ENCODE measurements at regions not wholly inside any gene's neighbourhood (a gene's known extent, or its start where the extent isn't known, plus 50 kb on each side); places are given as distances from the start of the nearest gene placed in this dataset.

GRCh38 chr1:204751480-204751879, 65.9 kb upstream of the LRRN2 start (continued):
- TF ChIP-seq, protein P1, sequence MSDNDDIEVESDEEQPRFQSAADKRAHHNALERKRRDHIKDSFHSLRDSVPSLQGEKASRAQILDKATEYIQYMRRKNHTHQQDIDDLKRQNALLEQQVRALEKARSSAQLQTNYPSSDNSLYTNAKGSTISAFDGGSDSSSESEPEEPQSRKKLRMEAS (IDR thresholded peaks at IDR 0.05) = no peak
- no peak for TF ChIP-seq FOXA2 (IDR thresholded peaks at IDR 0.05)

DNA sequence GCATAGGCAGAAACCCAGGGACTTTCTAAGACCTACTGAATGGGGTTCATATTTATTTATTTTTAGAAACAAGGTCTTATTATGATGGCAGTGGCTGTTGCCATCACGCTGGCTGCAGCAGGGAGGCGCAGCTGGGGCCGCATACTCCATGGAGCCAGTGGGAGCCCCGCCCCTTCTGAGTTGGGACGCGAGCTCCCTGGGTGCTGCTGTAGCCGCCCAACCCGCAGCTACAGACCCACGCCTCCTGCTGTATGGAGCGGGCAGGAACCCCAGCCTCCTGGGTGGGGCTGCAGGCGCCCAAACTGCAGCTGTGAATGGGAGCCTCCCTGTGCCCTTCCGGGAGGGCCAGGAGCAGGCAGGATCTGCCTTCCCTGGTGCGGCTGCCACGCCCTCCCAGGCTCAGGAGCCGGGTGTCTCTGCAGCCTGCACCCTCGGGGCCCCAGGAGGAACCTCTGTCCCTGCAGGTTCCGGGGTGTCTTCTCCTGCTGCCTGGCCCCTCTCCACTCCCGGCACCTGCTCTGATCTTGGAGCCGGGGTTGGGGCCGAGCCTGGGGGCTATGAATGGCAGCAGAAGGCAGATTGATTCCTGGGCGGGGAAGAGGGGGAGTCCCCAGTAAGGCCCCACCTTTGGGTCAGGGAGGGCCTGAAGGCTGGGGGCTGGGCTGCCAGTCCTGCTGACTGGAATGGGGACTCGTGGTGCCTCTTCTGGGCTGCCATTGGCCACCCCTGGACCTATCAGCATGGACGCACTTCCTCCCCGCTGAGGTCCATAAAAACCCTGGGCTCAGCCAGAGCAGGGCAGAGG, 66.5 kb upstream of the LRRN2 start:
- H3K36me3 ChIP-seq (ENCODE audit: control insufficient read depth in 4 of 4, insufficient read depth in 3 of 4, low read depth in 1 of 4, low read length in 3 of 4) = no peaks in the 10 kb centered on the region
- no peaks in the 10 kb centered on the region for H3K4me1 ChIP-seq (ENCODE audit: control insufficient read depth in 4 of 4, insufficient read depth in 4 of 4, low read length in 3 of 4)
- H3K9ac ChIP-seq (ENCODE audit: low read depth in 1 of 2, low read length in 2 of 2) = no peak overlapping the region
- no peak for DNase-seq (ENCODE audit: low spot score)
- H3K27me3 ChIP-seq (ENCODE audit: control insufficient read depth in 4 of 4, insufficient read depth in 4 of 4, low read length in 3 of 4) = peaks cover 0 to 4% (median 0%) of the 10 kb centered on the region in 4 donors
- 85% methylated on average over 24 of the region's 24 CpGs for WGBS
- no peak overlapping the region for H3K4me3 ChIP-seq (ENCODE audit: low read depth in 1 of 3, low read length in 3 of 3)
- H3K9me3 ChIP-seq (ENCODE audit: control insufficient read depth in 4 of 4, low read length in 3 of 4) = no peaks in the 10 kb centered on the region
- no peak overlapping the region for H3K27ac ChIP-seq (ENCODE audit: low read depth in 1 of 2, low read length in 2 of 2)
- TF ChIP-seq REST (IDR thresholded peaks at IDR 0.05) (no peak), HNF4G (IDR thresholded peaks at IDR 0.05) (no peak), RXRA (IDR thresholded peaks at IDR 0.05) (no peak), SP1 (IDR thresholded peaks at IDR 0.05) (no peak), FOXA1 (IDR thresholded peaks at IDR 0.05) (no peak), TAF1 (conservative IDR thresholded peaks at IDR 0.05) (no peak), EGR1 (IDR thresholded peaks at IDR 0.05; ENCODE audit: low read depth in 2 of 2) (no peak), NR2F2 (IDR thresholded peaks at IDR 0.05) (no peak), FOXA2 (IDR thresholded peaks at IDR 0.05) (no peak), YY1 (IDR thresholded peaks at IDR 0.05) (no peak), JUND (IDR thresholded peaks at IDR 0.05) (no peak), HNF4A (conservative IDR thresholded peaks at IDR 0.05) (no peak)
- TF ChIP-seq, protein P2, sequence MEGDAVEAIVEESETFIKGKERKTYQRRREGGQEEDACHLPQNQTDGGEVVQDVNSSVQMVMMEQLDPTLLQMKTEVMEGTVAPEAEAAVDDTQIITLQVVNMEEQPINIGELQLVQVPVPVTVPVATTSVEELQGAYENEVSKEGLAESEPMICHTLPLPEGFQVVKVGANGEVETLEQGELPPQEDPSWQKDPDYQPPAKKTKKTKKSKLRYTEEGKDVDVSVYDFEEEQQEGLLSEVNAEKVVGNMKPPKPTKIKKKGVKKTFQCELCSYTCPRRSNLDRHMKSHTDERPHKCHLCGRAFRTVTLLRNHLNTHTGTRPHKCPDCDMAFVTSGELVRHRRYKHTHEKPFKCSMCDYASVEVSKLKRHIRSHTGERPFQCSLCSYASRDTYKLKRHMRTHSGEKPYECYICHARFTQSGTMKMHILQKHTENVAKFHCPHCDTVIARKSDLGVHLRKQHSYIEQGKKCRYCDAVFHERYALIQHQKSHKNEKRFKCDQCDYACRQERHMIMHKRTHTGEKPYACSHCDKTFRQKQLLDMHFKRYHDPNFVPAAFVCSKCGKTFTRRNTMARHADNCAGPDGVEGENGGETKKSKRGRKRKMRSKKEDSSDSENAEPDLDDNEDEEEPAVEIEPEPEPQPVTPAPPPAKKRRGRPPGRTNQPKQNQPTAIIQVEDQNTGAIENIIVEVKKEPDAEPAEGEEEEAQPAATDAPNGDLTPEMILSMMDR (IDR thresholded peaks at IDR 0.05; ENCODE audit: low read depth, low read length, missing input control) = no peak
- TF ChIP-seq, protein P1 (IDR thresholded peaks at IDR 0.05) = no peak
- TF ChIP-seq, protein P3, sequence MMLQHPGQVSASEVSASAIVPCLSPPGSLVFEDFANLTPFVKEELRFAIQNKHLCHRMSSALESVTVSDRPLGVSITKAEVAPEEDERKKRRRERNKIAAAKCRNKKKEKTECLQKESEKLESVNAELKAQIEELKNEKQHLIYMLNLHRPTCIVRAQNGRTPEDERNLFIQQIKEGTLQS (IDR thresholded peaks at IDR 0.05) = no peak

- Histone ChIP-seq H3K36me3 (ENCODE audit: control insufficient read depth in 4 of 4, insufficient read depth in 3 of 4, low read depth in 1 of 4, low read length in 3 of 4) (no peaks in the 10 kb centered on the region), H3K4me3 (ENCODE audit: low read depth in 1 of 3, low read length in 3 of 3) (no peak overlapping the region), H3K27ac (ENCODE audit: low read depth in 1 of 2, low read length in 2 of 2) (no peak overlapping the region), H3K9me3 (ENCODE audit: control insufficient read depth in 4 of 4, low read length in 3 of 4) (no peaks in the 10 kb centered on the region), H3K27me3 (ENCODE audit: control insufficient read depth in 4 of 4, insufficient read depth in 4 of 4, low read length in 3 of 4) (peaks cover 0 to 4% (median 0%) of the 10 kb centered on the region in 4 donors), H3K9ac (ENCODE audit: low read depth in 1 of 2, low read length in 2 of 2) (no peak overlapping the region), H3K4me1 (ENCODE audit: control insufficient read depth in 4 of 4, insufficient read depth in 4 of 4, low read length in 3 of 4) (no peaks in the 10 kb centered on the region)
- no peak for DNase-seq (ENCODE audit: low spot score)
- 87% methylated on average over 6 of the region's 6 CpGs for WGBS
- TF ChIP-seq RAD21 (IDR thresholded peaks at IDR 0.05) (no peak), SP1 (IDR thresholded peaks at IDR 0.05) (no peak), YY1 (IDR thresholded peaks at IDR 0.05) (no peak), ZBTB33 (IDR thresholded peaks at IDR 0.05) (no peak), HNF4A (conservative IDR thresholded peaks at IDR 0.05) (no peak), NR2F2 (IDR thresholded peaks at IDR 0.05) (no peak), TAF1 (conservative IDR thresholded peaks at IDR 0.05) (no peak), HNF4G (IDR thresholded peaks at IDR 0.05) (no peak), FOXA2 (IDR thresholded peaks at IDR 0.05) (no peak), GABPA (IDR thresholded peaks at IDR 0.05 in 1 of 2, conservative IDR thresholded peaks at IDR 0.05 in 1 of 2) (no peak), FOXA1 (IDR thresholded peaks at IDR 0.05) (no peak), JUND (IDR thresholded peaks at IDR 0.05) (no peak)
- TF ChIP-seq, protein P3 (IDR thresholded peaks at IDR 0.05) = no peak
- TF ChIP-seq, protein P2 (IDR thresholded peaks at IDR 0.05; ENCODE audit: low read depth, low read length, missing input control) = no peak
These were observed 67.1 kb upstream of the LRRN2 start for GRCh38 chr1:204752688-204753040.

All from liver (tissue), 8 donors.